SIG-M5 (cell line): ENCODE measurements at regions not wholly inside any gene's neighbourhood (a gene's known extent, or its start where the extent isn't known, plus 50 kb on each side); places are given as distances from the start of the nearest gene placed in this dataset.

Experiments used
- DNase-seq: peaks from one replicate; lab custom pipeline; 2025; lab: John Stamatoyannopoulos, UW

- no peak for DNase-seq
Observed at GRCh38 chrX:109928596-109929335, 74.1 kb upstream of the TMEM164 start.

GRCh38 chrX:109931677-109932076 lies 71.2 kb upstream of the TMEM164 start:
- DNase-seq, result no peak

GRCh38 chrX:109934434-109934833 lies 68.5 kb upstream of the TMEM164 start:
- no peak for DNase-seq

GRCh38 chrX:109934935-109935334 lies 68.0 kb upstream of the TMEM164 start:
- no peak for DNase-seq

- DNase-seq, result no peak
Observed at GRCh38 chrX:109936114-109936513, 66.8 kb upstream of the TMEM164 start.

GRCh38 chrX:109936598-109936997 lies 66.3 kb upstream of the TMEM164 start:
- no peak for DNase-seq

- DNase-seq, result no peak
Observed at GRCh38 chrX:109939498-109939897, 63.4 kb upstream of the TMEM164 start.

- no peak for DNase-seq
Observed at GRCh38 chrX:109940411-109940810, 62.5 kb upstream of the TMEM164 start.

- DNase-seq, result no peak
Observed at GRCh38 chrX:109943092-109943739, 59.7 kb upstream of the TMEM164 start.

GRCh38 chrX:109943740-109944092 lies 59.2 kb upstream of the TMEM164 start:
- DNase-seq, result no peak

- no peak for DNase-seq
Observed at GRCh38 chrX:109952050-109952449, 50.9 kb upstream of the TMEM164 start.

GRCh38 chrX:109952985-109953905 lies 49.7 kb upstream of the TMEM164 start:
- DNase-seq, result no peak
